SK-N-MC (cell line): ENCODE measurements at regions not wholly inside any gene's neighbourhood (a gene's known extent, or its start where the extent isn't known, plus 50 kb on each side); places are given as distances from the start of the nearest gene placed in this dataset.

ENCODE experiments used
- DNase-seq: peaks from one replicate; pipeline ENCODE4 v3.0.0-alpha.2; 2011; ENCODE audit warnings: low read depth, low spot score
- H3K27ac ChIP-seq: fragments of 200-600 bp; sonication (generic); 2 replicates; pipeline ENCODE4 v1.5.1; 2016; ENCODE audit warnings: mixed run types
- H3K36me3 ChIP-seq: fragments of 200-600 bp; sonication (generic); 2 replicates; pipeline ENCODE4 v1.6.1; 2017; ENCODE audit warnings: antibody characterized with exemption, low read length, mixed read lengths; ENCODE audit not compliant: insufficient read depth
- H3K4me3 ChIP-seq: fragments of 200-600 bp; sonication (generic); 2 replicates; pipeline ENCODE4 v1.5.1; 2016
- H3K9ac ChIP-seq: fragments of 200-600 bp; sonication (generic); 2 replicates; pipeline ENCODE4 v1.8.0; 2017; ENCODE audit warnings: mixed run types, mixed read lengths; ENCODE audit not compliant: insufficient read length
- H3K9me3 ChIP-seq: fragments of 200-600 bp; sonication (generic); 2 replicates; pipeline ENCODE4 v1.6.1; 2017; ENCODE audit warnings: low read depth, mild to moderate bottlenecking, antibody characterized with exemption, low read length, moderate library complexity, mixed read lengths
- EZH2 ChIP-seq: fragments of 200-600 bp; sonication (generic); IDR thresholded peaks from one replicate; pipeline ENCODE4 v1.6.1; 2017; ENCODE audit warnings: antibody characterized with exemption
- FOXP2 ChIP-seq: optimal IDR thresholded peaks from 2 replicates; pipeline ENCODE3; 2011; ENCODE audit warnings: mild to moderate bottlenecking, moderate library complexity; ENCODE audit not compliant: insufficient read depth; ENCODE audit errors: extremely low read length, control extremely low read depth
- POLR2AphosphoS5 ChIP-seq: IDR thresholded peaks from 2 replicates; pipeline ENCODE4 v1.6.1; 2012; ENCODE audit warnings: mild to moderate bottlenecking, low read depth, low read length, borderline replicate concordance

GRCh38 chr2:150169237-150169629 lies 318.2 kb downstream of the RND3 start:
- Histone ChIP-seq H3K9ac (no peak overlapping the region), H3K36me3 (no peaks in the 10 kb centered on the region), H3K4me3 (no peak overlapping the region), H3K9me3 (no peaks in the 10 kb centered on the region), H3K27ac (no peak overlapping the region)
- DNase-seq: no peak
- no peak for TF ChIP-seq EZH2
- TF ChIP-seq POLR2AphosphoS5: no peak
- TF ChIP-seq FOXP2: no peak

GRCh38 chr2:150168595-150169236 lies 318.8 kb downstream of the RND3 start:
- Histone ChIP-seq H3K4me3 (no peak overlapping the region), H3K9ac (no peak overlapping the region), H3K9me3 (no peaks in the 10 kb centered on the region), H3K27ac (peak overlapping the region; percentile 44; the same call in 1 of the 2 replicates), H3K36me3 (no peaks in the 10 kb centered on the region)
- DNase-seq: no peak
- TF ChIP-seq POLR2AphosphoS5: no peak
- no peak for TF ChIP-seq EZH2
- no peak for TF ChIP-seq FOXP2

DNA sequence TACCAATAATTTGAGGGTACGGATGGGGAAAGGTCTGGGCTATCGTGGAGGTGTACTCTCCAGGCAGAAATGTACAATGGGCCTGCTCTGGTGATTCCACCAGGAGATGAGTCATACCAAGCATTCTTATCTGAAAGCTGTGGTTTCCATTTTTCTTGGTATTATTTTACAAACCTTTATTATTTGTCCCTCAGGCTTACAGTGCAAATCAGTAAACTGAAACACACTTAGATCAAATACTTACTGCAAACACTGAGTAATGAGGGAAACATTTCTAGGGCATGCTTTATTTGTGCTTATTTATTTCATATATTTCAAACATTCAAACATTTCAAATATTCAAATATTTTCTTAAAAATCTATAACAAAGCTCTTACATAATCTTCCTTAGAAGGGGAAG lies 319.8 kb downstream of the RND3 start:
- Histone ChIP-seq H3K36me3 (no peaks in the 10 kb centered on the region), H3K9ac (no peak overlapping the region), H3K27ac (peak overlapping the region; percentile 60), H3K9me3 (no peaks in the 10 kb centered on the region), H3K4me3 (no peak overlapping the region)
- no peak for DNase-seq
- no peak for TF ChIP-seq FOXP2
- TF ChIP-seq POLR2AphosphoS5: no peak
- TF ChIP-seq EZH2: no peak

DNA sequence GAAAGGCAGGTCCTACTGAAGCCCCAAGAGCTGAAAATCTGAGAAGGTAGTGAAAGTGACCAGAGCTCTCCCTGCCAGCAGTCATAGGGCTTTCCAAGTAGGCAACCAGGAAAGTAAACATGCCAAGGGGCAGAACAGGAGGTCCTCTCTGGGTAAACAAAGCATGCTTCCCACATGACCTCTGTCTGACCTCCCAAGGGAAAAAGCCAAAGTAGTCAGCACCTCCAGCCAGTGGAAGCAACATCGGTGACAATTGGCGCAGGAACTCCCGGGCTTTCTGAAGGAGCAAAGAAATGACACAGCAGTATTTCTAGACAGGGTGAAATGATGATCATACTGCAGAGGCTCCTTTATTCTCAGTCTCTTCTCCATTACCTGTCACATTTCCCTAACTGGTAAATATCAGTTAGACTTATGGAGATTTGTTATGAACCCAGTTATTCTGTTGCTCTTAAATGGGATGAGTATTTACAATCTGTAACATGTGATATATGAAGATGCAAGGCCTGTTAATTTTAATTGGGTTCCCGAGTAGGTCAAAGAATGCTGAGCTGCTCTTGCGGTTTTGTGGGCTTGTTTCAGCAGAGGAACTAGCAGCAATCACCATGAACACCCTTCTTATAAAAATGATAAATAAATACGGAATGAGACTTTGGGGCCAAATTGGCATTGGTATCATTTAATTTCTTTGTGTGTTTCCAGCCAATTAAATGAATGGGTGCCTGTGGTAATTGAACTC lies 321.0 kb downstream of the RND3 start:
- DNase-seq: no peak
- no peaks in the 10 kb centered on the region for H3K9me3 ChIP-seq
- TF ChIP-seq POLR2AphosphoS5 (no peak), EZH2 (no peak)
- H3K9ac ChIP-seq: peak overlapping the region; percentile 1
- no peak overlapping the region for H3K4me3 ChIP-seq
- peak overlapping the region; percentile 69; the same call in 1 of the 2 replicates for H3K27ac ChIP-seq
- H3K36me3 ChIP-seq: no peaks in the 10 kb centered on the region

DNA sequence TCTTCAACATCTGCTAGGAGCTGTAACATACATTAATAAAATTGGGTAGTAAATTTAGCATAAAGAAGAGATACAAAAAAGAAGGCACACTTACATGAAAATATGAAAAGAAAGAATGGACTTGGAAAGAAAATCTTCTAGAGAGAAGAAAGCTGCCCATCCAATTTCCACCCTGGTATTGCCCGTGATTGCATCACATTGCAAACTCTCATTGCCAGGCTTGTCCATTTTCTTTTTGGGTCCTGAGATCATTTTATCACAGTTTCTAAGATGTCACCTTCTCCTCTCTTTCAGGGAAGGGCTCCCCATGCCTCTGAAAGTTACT lies 321.5 kb downstream of the RND3 start:
- H3K36me3 ChIP-seq: no peaks in the 10 kb centered on the region
- H3K9me3 ChIP-seq: no peaks in the 10 kb centered on the region
- no peak overlapping the region for H3K4me3 ChIP-seq
- DNase-seq: no peak
- peak overlapping the region; percentile 25 for H3K9ac ChIP-seq
- H3K27ac ChIP-seq: peak overlapping the region; percentile 69
- TF ChIP-seq POLR2AphosphoS5 (no peak), FOXP2 (no peak), EZH2 (no peak)

GRCh38 chr2:150165442-150165841 lies 322.0 kb downstream of the RND3 start:
- H3K36me3 ChIP-seq: no peaks in the 10 kb centered on the region
- no peak for DNase-seq
- no peaks in the 10 kb centered on the region for H3K9me3 ChIP-seq
- H3K27ac ChIP-seq: peak overlapping the region; percentile 69
- no peak overlapping the region for H3K9ac ChIP-seq
- H3K4me3 ChIP-seq: 0 out of 2 replicates have a peak overlapping the region, but pooled peaks have one; percentile 7
- TF ChIP-seq EZH2: no peak
- TF ChIP-seq POLR2AphosphoS5: no peak
- no peak for TF ChIP-seq FOXP2

DNA sequence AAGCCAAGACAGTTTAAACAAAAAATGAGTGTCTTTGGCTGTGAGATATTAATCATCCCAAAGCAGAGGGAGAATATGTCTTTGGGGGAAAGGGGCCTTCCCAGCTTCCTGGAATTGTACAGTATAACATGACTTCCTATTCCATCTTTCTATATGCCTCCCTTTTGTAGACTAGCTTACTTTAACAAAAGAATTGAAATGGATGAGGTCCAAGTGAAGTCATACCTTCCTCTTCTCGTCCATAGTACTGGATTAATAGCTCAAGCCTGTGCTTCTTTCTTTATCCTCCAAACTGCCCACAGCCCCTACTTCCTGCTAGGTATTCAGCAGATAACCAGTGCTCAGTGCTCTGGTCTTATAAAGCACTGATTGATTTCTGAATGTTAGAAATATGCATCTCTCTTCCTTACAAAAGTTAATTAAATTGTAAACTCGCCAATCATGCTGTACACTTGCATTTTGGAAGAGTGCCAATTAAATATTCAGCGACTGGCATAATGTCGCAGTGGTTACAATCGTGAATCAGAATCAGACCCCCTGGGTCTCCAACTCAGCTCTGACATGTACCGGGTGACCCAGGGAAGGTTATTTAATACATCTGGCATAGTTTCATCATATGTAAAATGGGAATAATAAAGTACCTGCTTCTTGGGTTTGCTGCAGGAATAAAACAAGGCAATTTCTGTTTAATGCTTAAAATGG lies 325.1 kb downstream of the RND3 start:
- TF ChIP-seq EZH2 (no peak), POLR2AphosphoS5 (no peak), FOXP2 (no peak)
- H3K9me3 ChIP-seq: no peaks in the 10 kb centered on the region

DNA sequence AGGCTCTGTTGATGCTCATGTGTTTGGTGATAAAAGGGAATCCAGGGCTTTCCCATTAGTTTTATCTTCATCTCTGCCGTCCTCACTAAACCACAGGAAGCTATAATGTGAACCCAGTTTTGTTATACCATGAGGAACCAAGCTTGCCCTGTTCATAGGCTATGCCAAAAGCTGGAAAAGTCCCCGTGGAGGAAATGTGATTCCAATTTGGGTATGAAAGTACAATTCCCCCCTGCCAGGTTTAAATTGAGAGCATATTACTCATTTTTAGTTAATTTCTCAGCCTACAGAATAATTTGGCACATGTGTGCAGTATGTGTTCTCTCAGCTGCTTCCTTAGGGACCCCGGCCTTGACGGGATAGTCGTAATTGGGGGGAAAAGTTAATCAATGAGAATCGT lies 327.4 kb downstream of the RND3 start:
- H3K36me3 ChIP-seq: no peaks in the 10 kb centered on the region
- H3K4me3 ChIP-seq: peak overlapping the region; percentile 31
- H3K9ac ChIP-seq: no peak overlapping the region
- no peak for DNase-seq
- H3K9me3 ChIP-seq: no peaks in the 10 kb centered on the region
- peak overlapping the region; percentile 69 for H3K27ac ChIP-seq
- TF ChIP-seq FOXP2 (no peak), EZH2 (no peak), POLR2AphosphoS5 (no peak)

More for the DNA sequence above, 325.1 kb downstream of the RND3 start:
- Histone ChIP-seq H3K9ac (no peak overlapping the region), H3K27ac (no peak overlapping the region), H3K36me3 (no peaks in the 10 kb centered on the region), H3K4me3 (peak overlapping the region; percentile 3; the same call in 1 of the 2 replicates)
- no peak for DNase-seq
